ENCODE measurements at regions not wholly inside any gene's neighbourhood (a gene's known extent, or its start where the extent isn't known, plus 50 kb on each side); places are given as distances from the start of the nearest gene placed in this dataset.

GRCh38 chr11:41622707-41623359 lies 163.4 kb upstream of the LRRC4C start:
- Histone ChIP-seq H3K79me2 (ENCODE audit: insufficient read depth, low read length) (no peaks in the 10 kb centered on the region), H3K4me1 (ENCODE audit: insufficient read depth, low read length) (no peaks in the 10 kb centered on the region), H3K4me2 (ENCODE audit: insufficient read depth, low read length) (no peak overlapping the region), H2AFZ (ENCODE audit: low read depth, low read length) (no peak overlapping the region), H3K9me3 (ENCODE audit: insufficient read depth, low read length, severe bottlenecking) (peaks cover 3% of the 10 kb centered on the region), H3K27ac (ENCODE audit: low read length) (no peak overlapping the region), H3K36me3 (ENCODE audit: insufficient read depth, low read length) (no peaks in the 10 kb centered on the region), H4K20me1 (ENCODE audit: insufficient read depth, low read length) (no peaks in the 10 kb centered on the region), H3K4me3 (ENCODE audit: low read depth in 1 of 2, low read length in 2 of 2) (no peak overlapping the region), H3K27me3 (ENCODE audit: insufficient read depth, low read length, poor library complexity) (no peaks in the 10 kb centered on the region), H3K9ac (ENCODE audit: low read depth, low read length) (no peak overlapping the region)
- DNase-seq (no peak), ATAC-seq (ENCODE audit: insufficient read depth, low read depth) (no peak)
- TF ChIP-seq, protein P1, sequence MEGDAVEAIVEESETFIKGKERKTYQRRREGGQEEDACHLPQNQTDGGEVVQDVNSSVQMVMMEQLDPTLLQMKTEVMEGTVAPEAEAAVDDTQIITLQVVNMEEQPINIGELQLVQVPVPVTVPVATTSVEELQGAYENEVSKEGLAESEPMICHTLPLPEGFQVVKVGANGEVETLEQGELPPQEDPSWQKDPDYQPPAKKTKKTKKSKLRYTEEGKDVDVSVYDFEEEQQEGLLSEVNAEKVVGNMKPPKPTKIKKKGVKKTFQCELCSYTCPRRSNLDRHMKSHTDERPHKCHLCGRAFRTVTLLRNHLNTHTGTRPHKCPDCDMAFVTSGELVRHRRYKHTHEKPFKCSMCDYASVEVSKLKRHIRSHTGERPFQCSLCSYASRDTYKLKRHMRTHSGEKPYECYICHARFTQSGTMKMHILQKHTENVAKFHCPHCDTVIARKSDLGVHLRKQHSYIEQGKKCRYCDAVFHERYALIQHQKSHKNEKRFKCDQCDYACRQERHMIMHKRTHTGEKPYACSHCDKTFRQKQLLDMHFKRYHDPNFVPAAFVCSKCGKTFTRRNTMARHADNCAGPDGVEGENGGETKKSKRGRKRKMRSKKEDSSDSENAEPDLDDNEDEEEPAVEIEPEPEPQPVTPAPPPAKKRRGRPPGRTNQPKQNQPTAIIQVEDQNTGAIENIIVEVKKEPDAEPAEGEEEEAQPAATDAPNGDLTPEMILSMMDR (IDR thresholded peaks at IDR 0.05; ENCODE audit: borderline replicate concordance, extremely low read depth, low read length, poor library complexity, severe bottlenecking) = no peak
- no peak for TF ChIP-seq EZH2 (IDR thresholded peaks at IDR 0.05; ENCODE audit: borderline replicate concordance, low read depth, low read length, severe bottlenecking)

DNA sequence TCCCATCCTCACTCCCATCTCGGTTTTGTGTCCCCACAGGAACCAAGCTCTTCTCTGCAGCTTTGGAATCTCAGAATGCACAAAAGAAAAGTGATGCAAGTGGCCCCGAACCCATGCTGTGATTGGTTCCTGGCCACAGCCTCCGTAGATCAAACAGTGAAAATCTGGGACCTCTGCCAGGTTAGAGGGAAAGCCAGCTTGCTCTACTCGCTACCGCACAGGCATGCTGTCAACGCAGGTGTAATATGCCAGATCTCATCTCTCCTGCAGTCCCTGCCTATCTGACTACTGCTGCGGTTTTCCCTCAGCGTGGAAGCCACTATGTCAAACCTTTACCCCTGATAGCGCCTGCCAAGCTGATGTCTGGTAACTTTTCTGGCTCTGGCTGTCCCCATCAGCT lies 200.5 kb upstream of the LRRC4C start:
- Histone ChIP-seq H2AFZ (ENCODE audit: low read depth, low read length) (no peak overlapping the region), H3K27ac (ENCODE audit: low read length) (no peak overlapping the region), H3K4me1 (ENCODE audit: insufficient read depth, low read length) (no peaks in the 10 kb centered on the region), H3K4me3 (ENCODE audit: low read depth in 1 of 2, low read length in 2 of 2) (no peak overlapping the region), H3K79me2 (ENCODE audit: insufficient read depth, low read length) (no peaks in the 10 kb centered on the region), H3K9me3 (ENCODE audit: insufficient read depth, low read length, severe bottlenecking) (no peaks in the 10 kb centered on the region), H3K9ac (ENCODE audit: low read depth, low read length) (no peak overlapping the region), H4K20me1 (ENCODE audit: insufficient read depth, low read length) (no peaks in the 10 kb centered on the region), H3K27me3 (ENCODE audit: insufficient read depth, low read length, poor library complexity) (no peaks in the 10 kb centered on the region), H3K4me2 (ENCODE audit: insufficient read depth, low read length) (no peak overlapping the region), H3K36me3 (ENCODE audit: insufficient read depth, low read length) (no peaks in the 10 kb centered on the region)
- no peak for DNase-seq
- no peak for TF ChIP-seq EZH2 (IDR thresholded peaks at IDR 0.05; ENCODE audit: borderline replicate concordance, low read depth, low read length, severe bottlenecking)
- TF ChIP-seq, protein P1 (IDR thresholded peaks at IDR 0.05; ENCODE audit: borderline replicate concordance, extremely low read depth, low read length, poor library complexity, severe bottlenecking) = no peak
- ATAC-seq (ENCODE audit: insufficient read depth, low read depth) = no peak

GRCh38 chr11:41660585-41660984 lies 201.1 kb upstream of the LRRC4C start:
- DNase-seq (no peak), ATAC-seq (ENCODE audit: insufficient read depth, low read depth) (no peak)
- H2AFZ ChIP-seq (ENCODE audit: low read depth, low read length) = no peak overlapping the region
- H3K9me3 ChIP-seq (ENCODE audit: insufficient read depth, low read length, severe bottlenecking) = no peaks in the 10 kb centered on the region
- H3K9ac ChIP-seq (ENCODE audit: low read depth, low read length) = no peak overlapping the region
- TF ChIP-seq, protein P1 (IDR thresholded peaks at IDR 0.05; ENCODE audit: borderline replicate concordance, extremely low read depth, low read length, poor library complexity, severe bottlenecking) = no peak
- no peak for TF ChIP-seq EZH2 (IDR thresholded peaks at IDR 0.05; ENCODE audit: borderline replicate concordance, low read depth, low read length, severe bottlenecking)
- H3K79me2 ChIP-seq (ENCODE audit: insufficient read depth, low read length) = no peaks in the 10 kb centered on the region
- H3K4me1 ChIP-seq (ENCODE audit: insufficient read depth, low read length) = no peaks in the 10 kb centered on the region
- H3K27me3 ChIP-seq (ENCODE audit: insufficient read depth, low read length, poor library complexity) = no peaks in the 10 kb centered on the region
- H3K4me2 ChIP-seq (ENCODE audit: insufficient read depth, low read length) = no peak overlapping the region
- H3K36me3 ChIP-seq (ENCODE audit: insufficient read depth, low read length) = no peaks in the 10 kb centered on the region
- no peak overlapping the region for H3K4me3 ChIP-seq (ENCODE audit: low read depth in 1 of 2, low read length in 2 of 2)
- H4K20me1 ChIP-seq (ENCODE audit: insufficient read depth, low read length) = no peaks in the 10 kb centered on the region
- no peak overlapping the region for H3K27ac ChIP-seq (ENCODE audit: low read length)

All from DND-41 (cell line).